Caco-2 (cell line): ENCODE measurements at regions not wholly inside any gene's neighbourhood (a gene's known extent, or its start where the extent isn't known, plus 50 kb on each side); places are given as distances from the start of the nearest gene placed in this dataset.

Experiments
- BruUV-seq: library from RNA; stranded (reverse); fragments of 400-500 nt; replicated peaks from 2 replicates; lab custom pipeline; 2021; lab: Mats Ljungman, UMichigan
- CTCF ChIA-PET: fragments of 300-600 bp; sonication (Branson Sonifier 250); formaldehyde crosslinking; loops from one replicate; lab custom pipeline; 2022; ENCODE audit warnings: antibody characterized with exemption; lab: Charles Lee
- POLR2A ChIA-PET: fragments of 300-600 bp; sonication (Branson Sonifier 250); formaldehyde crosslinking; loops from one replicate; lab custom pipeline; 2022; ENCODE audit warnings: antibody characterized with exemption; lab: Charles Lee
- DNase-seq, 2 experiments: peaks; one replicate each; pipeline versions ENCODE4 v3.0.0 to v3.0.0-alpha.2; 2020 to 2022
- H3K27me3 ChIP-seq: replicated peaks from 2 replicates; pipeline ENCODE4 v1.6.0; 2011; ENCODE audit warnings: low read length; ENCODE audit not compliant: control insufficient read depth, insufficient read depth
- H3K36me3 ChIP-seq: 2 replicates; pipeline ENCODE4 v1.5.1; 2011; ENCODE audit warnings: low read length; ENCODE audit not compliant: control insufficient read depth, insufficient read depth
- H3K4me1 ChIP-seq: fragments of 250-450 bp; sonication (Bioruptor Pico); 2 replicates; pipeline ENCODE4 v1.5.1; 2020; ENCODE audit warnings: mild to moderate bottlenecking
- H3K4me3 ChIP-seq: 2 replicates; pipeline ENCODE4 v1.5.1; 2011; ENCODE audit warnings: low read depth, mild to moderate bottlenecking, control low read depth, low read length
- H3K9me3 ChIP-seq: fragments of 250-450 bp; sonication (Bioruptor Pico); 2 replicates; pipeline ENCODE4 v1.5.1; 2020; ENCODE audit warnings: mild to moderate bottlenecking, moderate library complexity
- H3K27ac Mint-ChIP-seq: one replicate; pipeline ENCODE4 v1.8.0; 2022; ENCODE audit warnings: mixed read lengths; ENCODE audit not compliant: unreplicated experiment
- H3K27me3 Mint-ChIP-seq: one replicate; pipeline ENCODE4 v1.8.0; 2022; ENCODE audit warnings: mixed read lengths; ENCODE audit not compliant: insufficient read depth, unreplicated experiment
- H3K36me3 Mint-ChIP-seq: one replicate; pipeline ENCODE4 v1.8.0; 2022; ENCODE audit warnings: mild to moderate bottlenecking, mixed read lengths; ENCODE audit not compliant: insufficient read depth, unreplicated experiment
- H3K4me1 Mint-ChIP-seq: one replicate; pipeline ENCODE4 v1.8.0; 2022; ENCODE audit warnings: low read depth, mixed read lengths; ENCODE audit not compliant: unreplicated experiment
- H3K4me3 Mint-ChIP-seq: one replicate; pipeline ENCODE4 v1.8.0; 2022; ENCODE audit warnings: mild to moderate bottlenecking, moderate library complexity, mixed read lengths; ENCODE audit not compliant: unreplicated experiment
- H3K9me3 Mint-ChIP-seq: one replicate; pipeline ENCODE4 v1.8.0; 2022; ENCODE audit warnings: mixed read lengths; ENCODE audit not compliant: unreplicated experiment
- intact Hi-C: fragments of 100-400 bp; cut with micrococcal nuclease; formaldehyde crosslinking; loops from one replicate; pipeline ENCODE4 v1.10.0; 2022; ENCODE audit not compliant: unreplicated experiment
- TF ChIP-seq, protein P1 (sequence below), 2 experiments: fragments of 200-600 bp in 1 of 2; IDR thresholded peaks; 1 replicate in 1 of 2; 2 replicates in 1 of 2; pipeline versions ENCODE4 v1.5.1 to v1.8.0; 2011 to 2022; ENCODE audit warnings: antibody characterized with exemption in 1 of 2, control low read depth in 1 of 2, inconsistent platforms in 1 of 2, low read depth in 1 of 2, low read length in 1 of 2, mild to moderate bottlenecking in 1 of 2, moderate library complexity in 1 of 2; ENCODE audit not compliant: insufficient read depth in 1 of 2, severe bottlenecking in 1 of 2, unreplicated experiment in 1 of 2

DNA sequence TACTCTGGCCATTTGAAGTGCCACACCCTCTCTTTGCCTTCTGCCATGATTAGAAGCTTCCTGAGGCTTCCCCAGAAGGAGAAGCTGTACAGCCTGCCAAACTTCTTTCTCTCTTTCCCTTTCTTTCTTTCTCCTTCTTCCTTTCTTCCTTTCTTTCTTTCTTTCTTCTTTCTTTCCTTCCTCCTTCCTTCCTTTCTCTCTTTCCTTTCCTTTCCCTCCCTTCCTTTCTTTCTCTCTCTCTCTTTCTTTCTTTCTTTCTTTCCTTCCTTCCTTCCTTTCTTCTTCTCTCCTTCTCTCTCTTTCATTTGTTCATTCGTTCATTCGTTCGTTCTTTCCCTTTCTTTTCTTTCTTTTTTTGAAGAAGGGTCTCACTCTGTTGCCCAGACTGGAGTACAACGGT, 931.0 kb downstream of the TTLL7 start:
- no peaks in the 10 kb centered on the region for H3K9me3 ChIP-seq
- no peaks in the 10 kb centered on the region for H3K4me1 ChIP-seq
- no TSS peak for BruUV-seq
- no peak overlapping the region for H3K4me3 Mint-ChIP-seq
- no peak for DNase-seq
- intact Hi-C loops, result no loop called here
- TF ChIP-seq, protein P1, sequence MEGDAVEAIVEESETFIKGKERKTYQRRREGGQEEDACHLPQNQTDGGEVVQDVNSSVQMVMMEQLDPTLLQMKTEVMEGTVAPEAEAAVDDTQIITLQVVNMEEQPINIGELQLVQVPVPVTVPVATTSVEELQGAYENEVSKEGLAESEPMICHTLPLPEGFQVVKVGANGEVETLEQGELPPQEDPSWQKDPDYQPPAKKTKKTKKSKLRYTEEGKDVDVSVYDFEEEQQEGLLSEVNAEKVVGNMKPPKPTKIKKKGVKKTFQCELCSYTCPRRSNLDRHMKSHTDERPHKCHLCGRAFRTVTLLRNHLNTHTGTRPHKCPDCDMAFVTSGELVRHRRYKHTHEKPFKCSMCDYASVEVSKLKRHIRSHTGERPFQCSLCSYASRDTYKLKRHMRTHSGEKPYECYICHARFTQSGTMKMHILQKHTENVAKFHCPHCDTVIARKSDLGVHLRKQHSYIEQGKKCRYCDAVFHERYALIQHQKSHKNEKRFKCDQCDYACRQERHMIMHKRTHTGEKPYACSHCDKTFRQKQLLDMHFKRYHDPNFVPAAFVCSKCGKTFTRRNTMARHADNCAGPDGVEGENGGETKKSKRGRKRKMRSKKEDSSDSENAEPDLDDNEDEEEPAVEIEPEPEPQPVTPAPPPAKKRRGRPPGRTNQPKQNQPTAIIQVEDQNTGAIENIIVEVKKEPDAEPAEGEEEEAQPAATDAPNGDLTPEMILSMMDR (IDR thresholded peaks at IDR 0.05; ENCODE audit: insufficient read depth in 1 of 2, low read depth in 1 of 2, low read length in 1 of 2, severe bottlenecking in 1 of 2, unreplicated experiment in 1 of 2), result no peak
- no peaks in the 10 kb centered on the region for H3K4me1 Mint-ChIP-seq
- H3K27ac Mint-ChIP-seq, result no peak overlapping the region
- H3K27me3 Mint-ChIP-seq, result no peaks in the 10 kb centered on the region
- no peaks in the 10 kb centered on the region for H3K36me3 ChIP-seq
- ChIA-PET POLR2A (no interaction called here), CTCF (no interaction called here)
- H3K36me3 Mint-ChIP-seq, result no peaks in the 10 kb centered on the region
- H3K4me3 ChIP-seq, result no peak overlapping the region
- peaks cover 10% of the 10 kb centered on the region for H3K9me3 Mint-ChIP-seq
- H3K27me3 ChIP-seq, result no peaks in the 10 kb centered on the region

DNA sequence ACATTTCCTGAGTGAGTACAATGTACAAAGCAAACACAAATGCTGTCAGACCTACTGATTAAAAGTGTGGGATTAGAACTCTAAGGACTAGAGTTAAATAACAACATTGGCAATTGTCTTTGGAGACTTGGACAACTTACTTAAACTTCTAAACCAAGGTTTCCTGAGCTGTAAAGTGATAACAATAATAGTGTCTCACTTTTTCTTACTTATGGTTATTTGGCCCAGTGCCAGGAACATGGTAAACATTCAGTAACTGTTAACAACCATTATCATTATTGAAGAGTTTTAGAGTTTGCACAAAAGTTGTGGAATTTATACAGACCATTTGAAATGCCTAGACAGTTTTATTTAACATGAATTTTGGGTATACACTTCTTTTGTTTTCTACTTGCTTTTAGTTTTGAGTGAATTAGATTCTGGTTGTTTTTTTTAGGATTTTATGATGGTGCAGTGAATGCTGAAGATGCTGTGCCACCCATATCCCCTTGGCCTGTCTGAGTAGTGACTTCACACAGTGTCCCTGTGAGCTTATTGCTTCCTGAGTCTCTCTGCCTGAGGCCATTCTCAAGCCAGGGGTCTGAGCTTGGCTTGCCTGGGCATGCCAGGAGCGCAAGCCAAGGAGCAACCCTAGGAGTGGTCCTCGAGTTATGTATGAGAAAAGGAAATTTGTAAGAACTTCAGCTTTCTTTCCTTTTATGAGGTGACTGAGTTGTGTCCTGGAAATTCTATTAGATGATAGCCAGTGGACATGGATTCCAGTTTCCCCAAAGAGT, 932.8 kb downstream of the TTLL7 start:
- intact Hi-C loops, result no loop called here
- Histone ChIP-seq H3K4me1 (no peaks in the 10 kb centered on the region), H3K36me3 (no peaks in the 10 kb centered on the region), H3K4me3 (no peak overlapping the region), H3K27me3 (no peaks in the 10 kb centered on the region), H3K9me3 (no peaks in the 10 kb centered on the region)
- Mint-ChIP-seq H3K36me3 (no peaks in the 10 kb centered on the region), H3K4me1 (no peaks in the 10 kb centered on the region), H3K4me3 (no peak overlapping the region), H3K27me3 (no peaks in the 10 kb centered on the region), H3K9me3 (peaks cover 10% of the 10 kb centered on the region), H3K27ac (no peak overlapping the region)
- no peak for DNase-seq
- no TSS peak for BruUV-seq
- ChIA-PET CTCF (no interaction called here), POLR2A (no interaction called here)
- TF ChIP-seq, protein P1 (IDR thresholded peaks at IDR 0.05; ENCODE audit: insufficient read depth in 1 of 2, low read depth in 1 of 2, low read length in 1 of 2, severe bottlenecking in 1 of 2, unreplicated experiment in 1 of 2), result no peak

DNA sequence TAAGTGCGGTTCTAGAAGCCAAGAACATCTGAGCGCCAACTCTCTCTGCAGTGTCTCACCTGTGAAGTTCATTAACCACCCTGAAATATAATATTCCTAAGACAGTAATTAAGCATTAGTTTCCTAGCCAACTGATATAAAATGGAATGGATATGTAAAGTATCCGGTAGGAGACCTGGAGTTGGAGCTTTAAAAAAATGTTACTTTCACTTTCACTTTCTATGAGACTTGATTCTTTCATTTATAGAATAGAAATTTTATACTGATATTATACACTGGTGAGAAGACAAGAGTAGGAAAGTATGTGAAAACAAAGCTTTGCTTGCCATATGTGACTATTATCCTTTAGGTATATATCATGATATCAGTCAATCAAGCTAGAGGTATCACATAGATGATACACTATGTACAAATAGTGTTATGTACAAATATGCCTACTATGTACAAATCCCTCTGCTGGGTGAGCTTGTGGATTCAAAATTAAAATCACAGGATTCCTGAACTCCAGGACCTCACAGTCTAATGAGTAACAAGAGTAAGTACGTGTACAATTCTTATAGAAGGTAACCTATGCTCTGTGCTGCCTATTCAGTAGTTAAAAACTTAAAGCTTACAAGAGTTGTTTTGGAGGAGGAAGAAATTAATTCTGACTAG, 934.2 kb downstream of the TTLL7 start:
- BruUV-seq, result no TSS peak
- TF ChIP-seq, protein P1 (IDR thresholded peaks at IDR 0.05; ENCODE audit: insufficient read depth in 1 of 2, low read depth in 1 of 2, low read length in 1 of 2, severe bottlenecking in 1 of 2, unreplicated experiment in 1 of 2), result no peak
- no peaks in the 10 kb centered on the region for H3K4me1 ChIP-seq

More for the DNA sequence above, 934.2 kb downstream of the TTLL7 start:
- ChIA-PET POLR2A (no interaction called here), CTCF (interaction anchor here (0.5 kb wide), 1 partner anchor 951 kb away, joined by 5 read pairs; no protein-coding TSS in a partner anchor)
- no peak for DNase-seq
- Mint-ChIP-seq H3K27ac (no peak overlapping the region), H3K4me1 (no peaks in the 10 kb centered on the region), H3K27me3 (no peaks in the 10 kb centered on the region), H3K9me3 (peaks cover 10% of the 10 kb centered on the region), H3K36me3 (no peaks in the 10 kb centered on the region), H3K4me3 (no peak overlapping the region)
- no peak overlapping the region for H3K4me3 ChIP-seq
- no peaks in the 10 kb centered on the region for H3K27me3 ChIP-seq
- H3K36me3 ChIP-seq, result no peaks in the 10 kb centered on the region
- no peaks in the 10 kb centered on the region for H3K9me3 ChIP-seq
- intact Hi-C loops, result no loop called here
